Thyroid gland (tissue), 4 donors: ENCODE measurements at regions not wholly inside any gene's neighbourhood (a gene's known extent, or its start where the extent isn't known, plus 50 kb on each side); places are given as distances from the start of the nearest gene placed in this dataset.

Source experiments
- DNase-seq, 2 donors: peaks; one replicate each; pipeline ENCODE4 v3.0.0-alpha.2; 2019
- H3K27ac ChIP-seq, 3 donors: fragments of 200-600 bp; sonication (generic); 1 replicate in 2 of 3; 2 replicates in 1 of 3; pipeline ENCODE4 v1.5.1; 2016 to 2019; ENCODE audit warnings: mild to moderate bottlenecking in 1 of 3, moderate library complexity in 1 of 3
- H3K27me3 ChIP-seq: fragments of 200-600 bp; sonication (generic); one replicate; pipeline ENCODE4 v1.5.1; 2019
- H3K36me3 ChIP-seq, 2 donors: fragments of 200-600 bp; sonication (generic); one replicate each; pipeline ENCODE4 v1.5.1; 2016 to 2019
- H3K4me1 ChIP-seq, 2 donors: fragments of 200-600 bp; sonication (generic); one replicate each; pipeline ENCODE4 v1.5.1; 2017 to 2019
- H3K4me3 ChIP-seq, 3 donors: fragments of 200-600 bp; sonication (generic); replicated peaks in 1 of 3; 1 replicate in 2 of 3; 2 replicates in 1 of 3; pipeline ENCODE4 v1.5.1; 2016; ENCODE audit warnings: mild to moderate bottlenecking in 1 of 3
- H3K9me3 ChIP-seq: fragments of 200-600 bp; sonication (generic); one replicate; pipeline ENCODE4 v1.5.1; 2017
- POLR2A ChIP-seq, 2 donors: fragments of 450-650 bp; IDR thresholded peaks; one replicate each; pipeline ENCODE4 v1.6.1; 2017; ENCODE audit warnings: antibody characterized with exemption in 2 of 2, mild to moderate bottlenecking in 2 of 2, moderate library complexity in 1 of 2
- WGBS, 2 donors: methylation state at CpG; one replicate each; pipeline ENCODE4 v1.1.5; 2017; 5-methylcytosine and 5-hydroxymethylcytosine counted together
- intact Hi-C: fragments of 100-400 bp; cut with DNase I; formaldehyde crosslinking; loops from one replicate; pipeline ENCODE4 v1.15.1; 2023
- TF ChIP-seq, protein P1 (sequence below), 6 experiments: fragments of 200-600 bp in 3 of 6; fragments of 450-650 bp in 3 of 6; sonication (generic) in 3 of 6; IDR thresholded peaks; one replicate each; pipeline ENCODE4 v1.5.1; 2016 to 2019; ENCODE audit warnings: antibody characterized with exemption in 6 of 6, mild to moderate bottlenecking in 2 of 6, inconsistent platforms in 1 of 6, moderate library complexity in 1 of 6

DNA sequence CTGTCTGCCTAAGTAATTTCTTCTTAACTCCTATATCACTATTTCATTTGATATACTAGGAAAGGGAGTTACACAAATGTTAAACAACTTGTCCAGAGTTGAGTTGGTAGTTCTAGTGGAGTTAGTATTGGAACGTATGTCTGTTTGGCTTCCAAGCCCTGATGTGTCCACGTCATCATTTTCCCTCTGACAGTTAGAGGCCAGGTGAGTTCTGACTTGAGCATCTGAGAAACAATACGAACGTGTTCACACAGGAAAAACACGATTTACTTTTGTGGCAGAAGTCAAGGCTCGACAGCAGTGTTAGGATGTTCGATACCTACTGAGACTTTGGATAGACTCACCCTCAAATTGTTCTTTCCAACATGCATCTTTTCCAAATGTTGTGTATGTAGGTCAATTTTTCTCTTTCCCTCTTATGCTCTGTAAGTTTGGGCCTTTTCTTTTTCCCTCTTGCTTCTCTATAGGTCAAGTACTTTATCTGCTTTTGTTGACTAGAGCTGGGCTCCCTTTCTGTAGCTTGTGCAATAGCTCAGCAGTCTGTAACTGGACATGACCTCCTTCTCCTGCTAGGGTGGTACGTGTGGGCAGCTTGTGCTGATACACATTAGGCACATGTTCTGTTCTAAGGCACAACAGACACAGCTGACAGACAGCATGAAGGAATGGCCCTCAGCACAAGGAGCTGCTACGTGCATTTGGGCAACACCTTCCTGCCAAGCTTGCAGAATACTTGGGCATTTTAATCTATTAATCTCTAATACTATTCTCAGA is 222.9 kb downstream of the PTEN start:
- TF ChIP-seq POLR2A (IDR thresholded peaks at IDR 0.05): no peak
- TF ChIP-seq, protein P1, sequence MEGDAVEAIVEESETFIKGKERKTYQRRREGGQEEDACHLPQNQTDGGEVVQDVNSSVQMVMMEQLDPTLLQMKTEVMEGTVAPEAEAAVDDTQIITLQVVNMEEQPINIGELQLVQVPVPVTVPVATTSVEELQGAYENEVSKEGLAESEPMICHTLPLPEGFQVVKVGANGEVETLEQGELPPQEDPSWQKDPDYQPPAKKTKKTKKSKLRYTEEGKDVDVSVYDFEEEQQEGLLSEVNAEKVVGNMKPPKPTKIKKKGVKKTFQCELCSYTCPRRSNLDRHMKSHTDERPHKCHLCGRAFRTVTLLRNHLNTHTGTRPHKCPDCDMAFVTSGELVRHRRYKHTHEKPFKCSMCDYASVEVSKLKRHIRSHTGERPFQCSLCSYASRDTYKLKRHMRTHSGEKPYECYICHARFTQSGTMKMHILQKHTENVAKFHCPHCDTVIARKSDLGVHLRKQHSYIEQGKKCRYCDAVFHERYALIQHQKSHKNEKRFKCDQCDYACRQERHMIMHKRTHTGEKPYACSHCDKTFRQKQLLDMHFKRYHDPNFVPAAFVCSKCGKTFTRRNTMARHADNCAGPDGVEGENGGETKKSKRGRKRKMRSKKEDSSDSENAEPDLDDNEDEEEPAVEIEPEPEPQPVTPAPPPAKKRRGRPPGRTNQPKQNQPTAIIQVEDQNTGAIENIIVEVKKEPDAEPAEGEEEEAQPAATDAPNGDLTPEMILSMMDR (IDR thresholded peaks at IDR 0.05): no peak
- peaks cover 36 to 39% of the 10 kb centered on the region in 2 donors for H3K4me1 ChIP-seq
- H3K9me3 ChIP-seq: no peaks in the 10 kb centered on the region
- H3K4me3 ChIP-seq: no peak overlapping the region
- H3K27me3 ChIP-seq: no peaks in the 10 kb centered on the region
- DNase-seq: no peak
- WGBS, 2 donors: 91 to 96% methylated on average over 9 of the region's 9 CpGs
- H3K36me3 ChIP-seq: no peaks in the 10 kb centered on the region
- intact Hi-C loops: no loop called here
- no peak overlapping the region for H3K27ac ChIP-seq

DNA sequence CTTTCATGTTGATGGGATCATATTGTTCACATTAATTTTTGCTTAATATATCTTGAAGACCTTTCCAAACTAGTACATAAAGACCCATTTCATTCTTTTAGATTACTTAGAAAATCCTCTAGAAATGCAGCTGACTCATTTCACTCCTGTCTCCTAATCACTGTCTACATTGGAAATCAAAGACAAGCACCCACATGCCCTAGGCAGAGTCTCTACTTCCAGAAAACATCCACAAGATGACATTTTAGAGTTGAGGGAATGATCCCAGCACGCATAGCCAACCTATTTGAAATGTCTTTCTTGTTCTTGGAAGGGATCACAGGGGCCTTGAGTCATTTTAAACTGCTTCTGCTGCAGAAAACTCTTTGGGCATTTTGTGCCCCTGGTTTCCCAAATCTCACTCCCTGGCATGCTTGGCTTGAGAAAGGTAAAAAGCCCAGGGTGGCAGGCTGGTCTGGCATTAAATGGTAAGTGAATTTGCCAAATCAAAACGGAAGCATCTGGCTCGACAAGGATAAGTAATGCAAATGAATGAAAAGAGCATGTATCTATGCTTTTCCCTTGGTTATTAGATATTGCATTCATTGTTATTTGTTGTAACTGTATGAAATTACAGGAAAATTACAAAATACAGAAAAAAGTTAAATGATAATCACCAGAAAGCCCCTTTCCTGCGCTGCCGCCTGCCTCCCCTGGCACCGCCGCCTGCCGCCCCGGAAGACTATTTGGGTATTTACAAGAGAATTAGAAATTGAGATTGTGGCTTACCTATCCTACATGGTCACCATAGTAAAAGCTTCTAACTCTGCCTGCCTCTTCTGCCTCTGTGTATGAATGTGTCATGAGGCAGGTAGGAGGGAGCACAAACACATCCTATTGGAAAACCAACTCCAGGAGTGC is 225.3 kb downstream of the PTEN start:
- Histone ChIP-seq H3K27me3 (no peaks in the 10 kb centered on the region), H3K4me1 (peaks cover 33 to 37% of the 10 kb centered on the region in 2 donors), H3K27ac (peak overlapping the region; percentile 7 to 76 (median 72)), H3K9me3 (no peaks in the 10 kb centered on the region), H3K4me3 (no peak overlapping the region), H3K36me3 (no peaks in the 10 kb centered on the region)
- no peak for TF ChIP-seq POLR2A (IDR thresholded peaks at IDR 0.05)
- DNase-seq: no peak
- intact Hi-C loops: no loop called here
- 92 to 95% methylated on average over 9 of the region's 9 CpGs for WGBS, 2 donors

DNA sequence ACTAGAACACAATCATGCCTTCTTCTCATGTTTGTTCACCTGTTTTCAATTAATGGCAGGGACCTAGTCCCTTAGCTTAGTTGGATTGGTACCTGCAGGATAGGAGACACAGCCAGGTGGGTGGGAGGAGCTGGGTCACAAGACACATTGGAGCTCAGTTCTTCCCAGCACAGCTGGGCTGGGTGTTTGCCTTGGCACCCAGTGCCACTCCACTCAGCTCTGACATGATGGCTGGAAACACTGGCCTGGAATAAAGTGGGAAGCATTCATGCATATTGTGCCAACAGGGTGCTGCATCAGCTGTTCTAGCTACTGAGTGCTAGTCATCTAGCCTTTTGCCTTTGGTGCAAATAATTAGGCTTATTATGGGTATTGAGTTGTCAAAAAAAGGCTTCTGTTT is 226.1 kb downstream of the PTEN start:
- Histone ChIP-seq H3K4me1 (peaks cover 33 to 37% of the 10 kb centered on the region in 2 donors), H3K36me3 (no peaks in the 10 kb centered on the region), H3K9me3 (no peaks in the 10 kb centered on the region), H3K27me3 (no peaks in the 10 kb centered on the region), H3K27ac (peak overlapping the region; percentile 7 to 76 (median 72)), H3K4me3 (no peak overlapping the region)
- intact Hi-C loops: no loop called here
- peak; percentile 94 for DNase-seq
- no peak for TF ChIP-seq POLR2A (IDR thresholded peaks at IDR 0.05)
- TF ChIP-seq, protein P1 (IDR thresholded peaks at IDR 0.05): no peak

DNA sequence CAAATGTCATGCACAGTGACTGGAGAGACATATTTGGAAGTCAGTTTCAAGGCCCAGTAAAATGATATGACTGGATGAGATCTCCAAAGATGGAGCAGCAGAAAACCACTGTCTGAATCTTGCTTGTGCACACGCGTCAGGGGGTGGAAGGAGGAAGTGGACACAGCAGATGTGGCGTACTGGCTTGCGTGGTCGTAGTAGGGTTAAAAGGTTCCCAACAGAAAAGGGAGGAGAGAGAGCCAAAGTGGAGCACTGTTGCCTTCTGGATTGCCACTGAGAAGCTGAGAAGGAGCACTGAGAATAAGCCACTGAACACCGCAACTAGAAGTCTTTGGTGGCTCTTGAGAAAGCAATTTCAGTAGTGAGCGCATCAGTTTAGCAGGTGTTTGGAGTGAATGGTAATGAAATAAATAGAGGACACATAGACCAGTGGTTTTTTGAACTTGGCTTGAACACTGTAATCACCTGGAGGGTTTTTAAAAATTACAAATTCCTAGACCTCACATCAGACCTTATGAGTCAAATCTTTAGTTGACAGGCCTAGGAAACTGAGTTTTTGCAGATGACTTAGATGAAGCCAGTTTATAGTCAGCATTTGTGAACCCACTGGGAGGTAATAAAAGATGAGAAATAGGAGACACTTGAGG is 227.3 kb downstream of the PTEN start:
- Histone ChIP-seq H3K36me3 (no peaks in the 10 kb centered on the region), H3K27ac (peak overlapping the region in 1 of 3 donors; percentile 38), H3K4me3 (no peak overlapping the region), H3K27me3 (no peaks in the 10 kb centered on the region), H3K4me1 (peaks cover 33 to 37% of the 10 kb centered on the region in 2 donors), H3K9me3 (no peaks in the 10 kb centered on the region)
- 89 to 96% methylated on average over 7 of the region's 7 CpGs for WGBS, 2 donors
- no peak for TF ChIP-seq POLR2A (IDR thresholded peaks at IDR 0.05)
- TF ChIP-seq, protein P1 (IDR thresholded peaks at IDR 0.05): no peak
- no peak for DNase-seq
- intact Hi-C loops: no loop called here

DNA sequence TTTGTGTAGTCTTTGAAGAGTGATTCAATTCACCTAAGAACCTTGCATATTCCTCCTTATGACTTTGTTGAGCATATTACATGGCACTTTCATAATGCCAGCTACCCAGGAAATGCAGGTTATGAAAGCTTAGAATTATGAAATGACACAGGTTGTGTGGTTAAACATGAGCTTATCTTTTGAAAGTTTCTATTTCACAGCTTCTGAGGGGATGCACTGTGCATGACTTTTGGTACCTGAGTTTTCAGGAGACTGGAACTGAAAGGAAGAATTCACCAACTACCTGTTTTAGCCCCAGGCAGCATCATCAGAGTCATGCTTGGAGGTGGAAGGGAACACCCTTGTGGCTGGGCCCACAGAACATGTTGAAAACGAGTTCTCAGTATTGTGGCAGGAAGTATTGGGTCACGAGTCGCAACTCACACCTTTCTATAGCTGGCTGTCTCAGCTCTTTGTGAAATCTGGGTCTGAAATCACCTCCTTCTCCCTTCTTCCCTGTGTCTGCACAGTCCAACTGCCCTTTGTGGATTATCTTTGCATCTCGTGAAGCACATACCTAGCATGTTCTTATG is 228.2 kb downstream of the PTEN start:
- no peak for TF ChIP-seq POLR2A (IDR thresholded peaks at IDR 0.05)
- TF ChIP-seq, protein P1 (IDR thresholded peaks at IDR 0.05): no peak
- Histone ChIP-seq H3K9me3 (no peaks in the 10 kb centered on the region), H3K36me3 (no peaks in the 10 kb centered on the region), H3K27me3 (no peaks in the 10 kb centered on the region), H3K4me3 (no peak overlapping the region), H3K27ac (no peak overlapping the region), H3K4me1 (peaks cover 33 to 37% of the 10 kb centered on the region in 2 donors)
- WGBS, 2 donors: 73 to 91% methylated on average over 4 of the region's 4 CpGs
- intact Hi-C loops: no loop called here
- no peak for DNase-seq
